K562 (cell line): ENCODE measurements at regions not wholly inside any gene's neighbourhood (a gene's known extent, or its start where the extent isn't known, plus 50 kb on each side); places are given as distances from the start of the nearest gene placed in this dataset.

Experiments used
- ATAC-seq: fragments of 200-7000 bp; cut with Tn5 transposase; 3 replicates; pipeline ENCODE4 v1.9.1; 2020; ENCODE audit warnings: moderate library complexity
- BruUV-seq: library from RNA; stranded (reverse); fragments of 400-500 nt; replicated peaks from 2 replicates; lab custom pipeline; 2021; lab: Mats Ljungman, UMichigan
- CTCF ChIA-PET: fragments of 300-600 bp; formaldehyde crosslinking; extraction: SDS; loops from one replicate; lab custom pipeline; 2021; ENCODE audit warnings: low intra/inter-chr PET ratio; lab: Yijun Ruan, JAX
- POLR2A ChIA-PET: fragments of 300-600, 350-650 bp; sonication (Branson Sonifier 250); formaldehyde crosslinking; extraction: SDS; loops from one replicate; lab custom pipeline; 2021; ENCODE audit warnings: antibody characterized with exemption, inconsistent platforms; lab: Yijun Ruan, JAX
- DNase-seq, 4 experiments: peaks; one replicate each; pipeline versions ENCODE4 v3.0.0 to v3.0.0-alpha.2; 2011 to 2018; ENCODE audit warnings: low spot score in 3 of 4, mixed read lengths in 3 of 4; ENCODE audit errors: extremely low read depth in 1 of 4
- FAIRE-seq: peaks from 2 replicates; lab custom pipeline; 2011; peaks lifted over from hg19 to GRCh38; lab: Jason Lieb, UNC
- H2AFZ ChIP-seq: 2 replicates; pipeline ENCODE4 v1.6.0; 2011; ENCODE audit warnings: low read depth, low read length, control low read depth, inconsistent platforms
- H3K27ac ChIP-seq: fragments of 200-600 bp; 3 replicates; pipeline ENCODE4 v1.8.0; 2011; ENCODE audit warnings: low read depth, mild to moderate bottlenecking, control low read depth, inconsistent platforms, low read length, moderate library complexity, mixed read lengths; ENCODE audit errors: extremely low read depth
- H3K27me3 ChIP-seq, 2 experiments: fragments of 300-600 bp in 1 of 2; 2 replicates in 1 of 2; 3 replicates in 1 of 2; pipeline versions ENCODE4 v1.6.0 to v1.8.0; 2011; ENCODE audit warnings: inconsistent platforms in 2 of 2, low read length in 2 of 2, mild to moderate bottlenecking in 1 of 2, mixed read lengths in 1 of 2, moderate library complexity in 1 of 2; ENCODE audit not compliant: control insufficient read depth in 2 of 2, insufficient read depth in 2 of 2
- H3K36me3 ChIP-seq: fragments of 300-600 bp; 3 replicates; pipeline ENCODE4 v1.8.0; 2011; ENCODE audit warnings: mild to moderate bottlenecking, low read length, inconsistent platforms; ENCODE audit not compliant: control insufficient read depth, insufficient read depth
- H3K4me1 ChIP-seq, 2 experiments: fragments of 200-600 bp in 1 of 2; replicated peaks in 1 of 2; 2 replicates in 1 of 2; 3 replicates in 1 of 2; pipeline versions ENCODE4 v1.5.1 to v1.8.0; 2011; ENCODE audit warnings: inconsistent platforms in 2 of 2, low read length in 2 of 2, mild to moderate bottlenecking in 1 of 2, mixed read lengths in 1 of 2, moderate library complexity in 1 of 2; ENCODE audit not compliant: control insufficient read depth in 2 of 2, insufficient read depth in 2 of 2
- H3K4me2 ChIP-seq: 2 replicates; pipeline ENCODE4 v1.6.1; 2011; ENCODE audit warnings: low read length, control low read depth, inconsistent platforms, mixed read lengths; ENCODE audit not compliant: insufficient read depth
- H3K4me3 ChIP-seq: fragments of 200-600 bp; sonication (generic), shearing (Covaris generic); 2 replicates; pipeline ENCODE4 v1.5.1; 2016; ENCODE audit warnings: control low read depth, inconsistent platforms
- H3K79me2 ChIP-seq: fragments of 200-600 bp; 3 replicates; pipeline ENCODE4 v1.8.0; 2011; ENCODE audit warnings: low read length, inconsistent platforms; ENCODE audit not compliant: control insufficient read depth, insufficient read depth
- H3K9ac ChIP-seq, 2 experiments: 2 replicates each; pipeline versions ENCODE4 v1.6.0 to v1.6.1; 2011; ENCODE audit warnings: low read depth in 2 of 2, low read length in 2 of 2, control low read depth in 1 of 2, inconsistent platforms in 1 of 2, mild to moderate bottlenecking in 1 of 2, mixed read lengths in 1 of 2; ENCODE audit not compliant: insufficient read depth in 1 of 2
- H3K9me1 ChIP-seq: one replicate; pipeline ENCODE4 v1.6.0; 2011; ENCODE audit warnings: inconsistent platforms, mild to moderate bottlenecking, low read length, moderate library complexity; ENCODE audit not compliant: control insufficient read depth, insufficient read depth
- H3K9me3 ChIP-seq: replicated peaks from 2 replicates; pipeline ENCODE4 v1.5.1; 2011; ENCODE audit warnings: low read depth, low read length, inconsistent platforms; ENCODE audit not compliant: control insufficient read depth, insufficient read depth
- H4K20me1 ChIP-seq: replicated peaks from 2 replicates; pipeline ENCODE4 v1.6.1; 2011; ENCODE audit warnings: low read length, inconsistent platforms, mixed read lengths; ENCODE audit not compliant: control insufficient read depth, insufficient read depth
- ATF7 ChIP-seq: fragments of 450-650 bp; IDR thresholded peaks from 2 replicates; pipeline ENCODE4 v1.7.1; 2014; ENCODE audit warnings: mild to moderate bottlenecking, moderate library complexity
- CSDE1 ChIP-seq, 2 experiments: fragments of 450-650 bp; IDR thresholded peaks; 2 replicates each; pipeline ENCODE4 v1.6.1; 2016; ENCODE audit warnings: mild to moderate bottlenecking in 1 of 2
- ERF ChIP-seq: fragments of 450-650 bp; formaldehyde crosslinking; IDR thresholded peaks from 2 replicates; pipeline ENCODE4 v1.4.0; 2020; ENCODE audit warnings: mild to moderate bottlenecking, mixed read lengths
- ESRRA ChIP-seq: fragments of 450-650 bp; IDR thresholded peaks from 2 replicates; pipeline ENCODE4 v1.6.1; 2014; ENCODE audit warnings: low read depth, mild to moderate bottlenecking, moderate library complexity, borderline replicate concordance
- HDAC2 ChIP-seq: fragments of 450-650 bp; IDR thresholded peaks from 2 replicates; pipeline ENCODE4 v1.6.1; 2016; ENCODE audit warnings: mild to moderate bottlenecking
- KAT8 ChIP-seq: fragments of 450-650 bp; IDR thresholded peaks from 2 replicates; pipeline ENCODE4 v1.6.1; 2016; ENCODE audit warnings: low read depth, mild to moderate bottlenecking
- ZNF165 ChIP-seq: fragments of 250-450 bp; sonication (Bioruptor Pico); IDR thresholded peaks from 2 replicates; pipeline ENCODE4 v1.4.0; 2020; ENCODE audit warnings: borderline replicate concordance
- ZNF830 ChIP-seq: fragments of 250-450 bp; sonication (Bioruptor Pico); IDR thresholded peaks from 2 replicates; pipeline ENCODE4 v1.5.0; 2021; ENCODE audit warnings: mild to moderate bottlenecking
- WGBS: fragments of 100-300 bp; shearing (Covaris generic); methylation state at CpG from one replicate; pipeline ENCODE4 v1.1.6; 2016; ENCODE audit warnings: low coverage, mixed read lengths; ENCODE audit not compliant: insufficient coverage; ENCODE audit errors: missing lambda C conversion rate; 5-methylcytosine and 5-hydroxymethylcytosine counted together
- in situ Hi-C: fragments of 300-500 bp; cut with MboI; formaldehyde crosslinking; loops from 4 replicates; pipeline ENCODE4 v1.15.0; 2018; ENCODE audit warnings: inconsistent platforms, mixed read lengths
- intact Hi-C: fragments of 100-400 bp; cut with micrococcal nuclease; formaldehyde crosslinking; loops from 2 replicates; pipeline ENCODE4 v1.14.2; 2022
- TF ChIP-seq, protein P1 (sequence below), 2 experiments: fragments of 450-650 bp in 1 of 2; sonication (generic) in 1 of 2; formaldehyde crosslinking in 1 of 2; IDR thresholded peaks in 1 of 2; conservative IDR thresholded peaks in 1 of 2; 2 replicates each; pipeline versions ENCODE4 v1.6.1 to v1.8.1; 2016 to 2023; ENCODE audit warnings: mild to moderate bottlenecking in 2 of 2, moderate library complexity in 2 of 2, inconsistent platforms in 1 of 2, missing genetic modification reagents in 1 of 2
- TF ChIP-seq, protein P2 (sequence below): fragments of 250-450 bp; sonication (Bioruptor Pico); IDR thresholded peaks from 2 replicates; pipeline ENCODE4 v1.5.1; 2021; ENCODE audit warnings: mild to moderate bottlenecking
- TF ChIP-seq, protein P3 (sequence below): fragments of 450-650 bp; formaldehyde crosslinking; IDR thresholded peaks from 2 replicates; pipeline ENCODE4 v1.4.0; 2022; ENCODE audit warnings: mild to moderate bottlenecking, moderate library complexity

DNA sequence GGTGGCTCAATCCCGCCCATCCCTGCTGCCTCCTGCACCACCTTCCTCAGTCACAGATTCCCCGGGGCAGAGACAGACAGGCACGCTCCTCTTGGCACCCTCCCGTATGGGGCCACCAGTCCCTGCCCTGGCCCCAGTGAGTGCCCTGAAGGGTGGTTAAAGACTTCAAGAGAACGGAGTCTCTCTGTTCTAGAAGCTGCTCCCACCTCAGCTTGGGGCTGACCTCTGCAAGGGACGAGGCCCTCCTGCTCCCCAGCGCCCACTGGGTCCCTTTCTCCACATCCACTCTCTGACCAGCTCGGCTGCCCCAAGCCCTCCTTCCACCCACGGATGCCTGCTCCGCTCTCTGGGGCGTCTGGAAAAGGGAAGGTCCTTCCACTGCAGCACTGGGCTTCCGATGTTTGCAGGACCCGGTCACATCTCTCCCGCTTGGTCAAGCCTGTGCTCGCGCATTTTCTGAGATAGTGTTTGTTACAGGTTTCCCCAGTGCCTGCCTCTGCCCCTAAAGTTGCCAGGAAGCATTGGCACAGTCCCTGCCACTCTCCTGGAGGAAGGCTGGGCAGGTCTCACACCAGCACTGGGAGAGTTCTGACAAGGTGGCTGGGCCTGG is 1487.9 kb downstream of the TBC1D22A start:
- intact Hi-C loops = no loop called here
- CTCF ChIA-PET = no interaction called here
- no peaks in the 10 kb centered on the region for H3K79me2 ChIP-seq
- WGBS = 0% methylated on average over 7 of the region's 16 CpGs
- POLR2A ChIA-PET = no interaction called here
- no peak overlapping the region for H3K9ac ChIP-seq
- no peaks in the 10 kb centered on the region for H3K9me1 ChIP-seq
- in situ Hi-C loops = no loop called here
- H3K27me3 ChIP-seq = peaks cover 0 to 13% of the 10 kb centered on the region in 2 experiments; a peak in 1 of 5 replicates
- FAIRE-seq (no peak), DNase-seq (no peak), ATAC-seq (no peak)
- no peak overlapping the region for H3K4me2 ChIP-seq
- no peaks in the 10 kb centered on the region for H3K36me3 ChIP-seq
- no peak overlapping the region for H2AFZ ChIP-seq
- TF ChIP-seq ATF7 = no peak
- no peak for TF ChIP-seq CSDE1 (IDR thresholded peaks at IDR 0.05)
- no TSS peak for BruUV-seq
- H3K27ac ChIP-seq = no peak overlapping the region
- no peaks in the 10 kb centered on the region for H3K4me1 ChIP-seq
- no peak overlapping the region for H3K4me3 ChIP-seq
- 0 out of 2 replicates have a peak, but pooled peaks cover 4% of the 10 kb centered on the region for H4K20me1 ChIP-seq
- no peaks in the 10 kb centered on the region for H3K9me3 ChIP-seq

DNA sequence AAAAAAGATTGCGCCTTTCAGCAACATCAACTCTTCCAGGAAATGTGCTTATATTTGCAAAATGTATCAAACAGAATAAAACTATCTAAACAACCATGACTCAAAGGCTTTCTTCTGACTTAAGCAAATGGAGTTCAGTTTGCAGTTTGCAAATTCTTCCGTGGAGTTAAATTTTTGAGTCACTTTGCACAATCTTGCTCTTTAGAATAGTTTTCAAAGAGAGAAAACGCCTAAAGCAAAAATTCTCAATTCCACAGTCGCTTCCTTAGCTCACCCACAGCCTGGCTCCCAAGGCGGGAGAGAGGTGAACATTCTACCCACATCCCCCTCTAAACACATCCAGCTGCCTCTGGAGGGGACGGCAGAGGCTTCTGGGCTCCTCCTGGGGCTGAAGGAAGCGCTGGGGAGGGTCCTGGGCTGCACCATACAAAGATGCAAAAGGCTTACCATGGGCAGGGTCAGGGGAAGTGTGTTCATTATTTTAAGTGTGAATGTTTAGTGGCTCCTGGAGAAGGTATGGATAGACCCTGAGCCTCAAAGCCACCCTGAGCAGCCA is 1487.3 kb downstream of the TBC1D22A start:
- ATAC-seq (no peak), FAIRE-seq (no peak), DNase-seq (no peak)
- Histone ChIP-seq H3K4me2 (no peak overlapping the region), H3K9ac (no peak overlapping the region), H3K4me1 (no peaks in the 10 kb centered on the region), H3K27me3 (peaks cover 0 to 13% of the 10 kb centered on the region in 2 experiments; a peak in 1 of 5 replicates), H3K27ac (no peak overlapping the region), H2AFZ (no peak overlapping the region), H3K4me3 (no peak overlapping the region), H3K79me2 (no peaks in the 10 kb centered on the region), H3K9me3 (no peaks in the 10 kb centered on the region), H3K36me3 (no peaks in the 10 kb centered on the region), H4K20me1 (0 out of 2 replicates have a peak, but pooled peaks cover 4% of the 10 kb centered on the region), H3K9me1 (no peaks in the 10 kb centered on the region)
- BruUV-seq = no TSS peak
- POLR2A ChIA-PET = no interaction called here
- CTCF ChIA-PET = no interaction called here
- in situ Hi-C loops (no loop called here), intact Hi-C loops (no loop called here)
- WGBS = 2% methylated on average over 6 of the region's 7 CpGs
- TF ChIP-seq, protein P1, sequence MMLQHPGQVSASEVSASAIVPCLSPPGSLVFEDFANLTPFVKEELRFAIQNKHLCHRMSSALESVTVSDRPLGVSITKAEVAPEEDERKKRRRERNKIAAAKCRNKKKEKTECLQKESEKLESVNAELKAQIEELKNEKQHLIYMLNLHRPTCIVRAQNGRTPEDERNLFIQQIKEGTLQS (IDR thresholded peaks at IDR 0.05) = no peak
- TF ChIP-seq, protein P1 (CRISPR knock-in tag; conservative IDR thresholded peaks at IDR 0.05) = no peak
- TF ChIP-seq ZNF165 (CRISPR knock-in tag) = no peak
- TF ChIP-seq ESRRA = no peak
- no peak for TF ChIP-seq ERF (CRISPR knock-in tag)
- no peak for TF ChIP-seq KAT8
- TF ChIP-seq, protein P2, sequence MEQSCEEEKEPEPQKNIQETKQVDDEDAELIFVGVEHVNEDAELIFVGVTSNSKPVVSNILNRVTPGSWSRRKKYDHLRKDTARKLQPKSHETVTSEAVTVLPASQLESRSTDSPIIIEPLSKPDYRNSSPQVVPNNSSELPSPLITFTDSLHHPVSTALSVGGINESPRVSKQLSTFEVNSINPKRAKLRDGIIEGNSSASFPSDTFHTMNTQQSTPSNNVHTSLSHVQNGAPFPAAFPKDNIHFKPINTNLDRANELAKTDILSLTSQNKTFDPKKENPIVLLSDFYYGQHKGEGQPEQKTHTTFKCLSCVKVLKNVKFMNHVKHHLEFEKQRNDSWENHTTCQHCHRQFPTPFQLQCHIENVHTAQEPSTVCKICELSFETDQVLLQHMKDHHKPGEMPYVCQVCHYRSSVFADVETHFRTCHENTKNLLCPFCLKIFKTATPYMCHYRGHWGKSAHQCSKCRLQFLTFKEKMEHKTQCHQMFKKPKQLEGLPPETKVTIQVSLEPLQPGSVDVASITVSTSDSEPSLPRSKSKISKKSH (CRISPR knock-in tag) = no peak
- TF ChIP-seq HDAC2 = no peak
- TF ChIP-seq, protein P3, sequence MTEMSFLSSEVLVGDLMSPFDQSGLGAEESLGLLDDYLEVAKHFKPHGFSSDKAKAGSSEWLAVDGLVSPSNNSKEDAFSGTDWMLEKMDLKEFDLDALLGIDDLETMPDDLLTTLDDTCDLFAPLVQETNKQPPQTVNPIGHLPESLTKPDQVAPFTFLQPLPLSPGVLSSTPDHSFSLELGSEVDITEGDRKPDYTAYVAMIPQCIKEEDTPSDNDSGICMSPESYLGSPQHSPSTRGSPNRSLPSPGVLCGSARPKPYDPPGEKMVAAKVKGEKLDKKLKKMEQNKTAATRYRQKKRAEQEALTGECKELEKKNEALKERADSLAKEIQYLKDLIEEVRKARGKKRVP (CRISPR knock-in tag) = no peak
- no peak for TF ChIP-seq ZNF830 (CRISPR knock-in tag)
